ENCODE measurements at regions not wholly inside any gene's neighbourhood (a gene's known extent, or its start where the extent isn't known, plus 50 kb on each side); places are given as distances from the start of the nearest gene placed in this dataset.

GRCh38 chr2:146503366-146503765 is 1341.5 kb upstream of the ACVR2A start:
- DNase-seq (ENCODE audit: low read depth) = no peak
- no peak overlapping the region for H3K4me3 ChIP-seq (ENCODE audit: low read length)
- TF ChIP-seq CTCF (conservative IDR thresholded peaks at IDR 0.05; ENCODE audit: low read depth, low read length) = no peak

- H3K4me3 ChIP-seq (ENCODE audit: low read length) = no peak overlapping the region
- no peak for DNase-seq (ENCODE audit: low read depth)
- TF ChIP-seq CTCF (conservative IDR thresholded peaks at IDR 0.05; ENCODE audit: low read depth, low read length) = no peak
These were observed 1348.6 kb upstream of the ACVR2A start for GRCh38 chr2:146496248-146496647.

GRCh38 chr2:146489386-146489785 is 1355.4 kb upstream of the ACVR2A start:
- DNase-seq (ENCODE audit: low read depth) = no peak
- TF ChIP-seq CTCF (conservative IDR thresholded peaks at IDR 0.05; ENCODE audit: low read depth, low read length) = no peak
- H3K4me3 ChIP-seq (ENCODE audit: low read length) = no peak overlapping the region

GRCh38 chr2:146481629-146482028 is 1363.2 kb upstream of the ACVR2A start:
- DNase-seq (ENCODE audit: low read depth) = peak; percentile 28
- no peak overlapping the region for H3K4me3 ChIP-seq (ENCODE audit: low read length)
- no peak for TF ChIP-seq CTCF (conservative IDR thresholded peaks at IDR 0.05; ENCODE audit: low read depth, low read length)

GRCh38 chr2:146477383-146477782 is 1367.4 kb upstream of the ACVR2A start:
- H3K4me3 ChIP-seq (ENCODE audit: low read length) = no peak overlapping the region
- no peak for DNase-seq (ENCODE audit: low read depth)
- TF ChIP-seq CTCF (conservative IDR thresholded peaks at IDR 0.05; ENCODE audit: low read depth, low read length) = no peak

GRCh38 chr2:146468578-146468977 is 1376.3 kb upstream of the ACVR2A start:
- TF ChIP-seq CTCF (conservative IDR thresholded peaks at IDR 0.05; ENCODE audit: low read depth, low read length) = no peak
- DNase-seq (ENCODE audit: low read depth) = no peak

GRCh38 chr2:146467425-146467824 is 1377.4 kb upstream of the ACVR2A start:
- no peak for DNase-seq (ENCODE audit: low read depth)
- no peak for TF ChIP-seq CTCF (conservative IDR thresholded peaks at IDR 0.05; ENCODE audit: low read depth, low read length)
- no peak overlapping the region for H3K4me3 ChIP-seq (ENCODE audit: low read length)

More at GRCh38 chr2:146468578-146468977, 1376.3 kb upstream of the ACVR2A start:
- H3K4me3 ChIP-seq (ENCODE audit: low read length) = no peak overlapping the region
